HG03097 (cell line): ENCODE measurements at regions not wholly inside any gene's neighbourhood (a gene's known extent, or its start where the extent isn't known, plus 50 kb on each side); places are given as distances from the start of the nearest gene placed in this dataset.
"Not testable (repeated sequence)": the region's sequence is repeated elsewhere in the genome, so short reads cannot be mapped to it uniquely, and the experiment has no call there.

ENCODE experiments used
- ATAC-seq: cut with Tn5 transposase; IDR thresholded peaks from one replicate; pipeline ENCODE4 v1.9.1; 2021; ENCODE audit not compliant: unreplicated experiment, low FRiP score

DNA sequence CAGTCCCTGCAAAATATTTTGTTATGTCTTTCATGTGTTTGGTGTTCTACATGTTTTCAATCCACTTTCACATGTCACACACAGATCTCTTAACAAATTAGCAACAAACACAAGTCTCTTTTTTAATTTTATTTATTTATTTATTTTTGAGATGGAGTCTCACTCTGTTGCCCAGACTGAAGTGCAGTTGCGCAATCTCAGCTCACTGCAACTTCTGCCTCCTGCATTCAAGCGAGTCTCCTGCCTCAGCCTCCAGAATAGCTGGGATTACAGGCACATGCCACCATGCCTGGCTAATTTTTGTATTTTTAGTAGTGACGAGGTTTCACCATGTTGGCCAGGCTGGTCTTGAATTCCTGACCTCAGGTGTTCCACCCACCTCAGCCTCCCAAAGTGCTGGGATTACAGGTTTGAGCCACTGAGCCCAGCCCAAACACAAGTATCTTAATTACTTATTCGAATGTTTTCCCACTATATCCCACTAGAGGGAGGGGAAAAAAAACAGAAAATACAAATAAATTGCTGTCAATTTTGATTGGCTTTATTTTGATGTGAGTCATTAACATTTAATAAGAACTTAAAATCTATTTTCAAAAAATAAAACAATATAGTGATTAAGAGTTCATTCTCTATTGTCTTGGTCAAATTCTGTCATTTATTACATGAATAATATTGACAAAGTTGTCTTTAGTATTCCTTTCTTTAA is 1641.0 kb upstream of the CELF4 start:
- ATAC-seq = not testable (repeated sequence)

DNA sequence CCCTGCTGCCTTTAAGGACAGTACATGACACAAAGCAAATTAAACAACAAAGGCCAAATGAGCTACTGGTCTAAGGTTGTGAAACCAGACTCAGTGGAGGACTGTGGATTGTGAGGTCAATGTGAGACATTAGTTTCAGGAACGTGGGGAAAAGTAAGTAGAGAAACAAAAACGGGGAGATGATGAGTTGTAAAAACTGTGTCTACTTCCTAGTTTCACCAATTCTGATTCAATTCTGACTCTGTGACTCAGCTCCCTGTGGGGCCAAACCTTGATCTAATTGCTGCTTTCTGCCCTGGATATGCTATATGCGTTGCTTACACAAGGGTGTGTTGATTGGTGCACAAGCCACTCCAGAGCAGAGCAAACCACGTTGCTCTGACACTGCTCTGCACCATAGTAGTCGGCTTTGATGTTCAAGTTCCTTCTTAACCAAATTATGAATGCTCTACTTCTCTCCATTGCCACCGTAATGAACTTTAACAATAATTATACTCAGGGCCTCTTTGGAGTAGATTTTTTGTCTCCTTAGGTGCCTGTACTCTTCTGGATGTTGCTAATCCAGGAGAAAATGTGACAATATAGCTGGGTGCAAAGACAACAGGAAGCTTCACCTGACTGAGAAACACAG is 1640.1 kb upstream of the CELF4 start:
- ATAC-seq = no peak

DNA sequence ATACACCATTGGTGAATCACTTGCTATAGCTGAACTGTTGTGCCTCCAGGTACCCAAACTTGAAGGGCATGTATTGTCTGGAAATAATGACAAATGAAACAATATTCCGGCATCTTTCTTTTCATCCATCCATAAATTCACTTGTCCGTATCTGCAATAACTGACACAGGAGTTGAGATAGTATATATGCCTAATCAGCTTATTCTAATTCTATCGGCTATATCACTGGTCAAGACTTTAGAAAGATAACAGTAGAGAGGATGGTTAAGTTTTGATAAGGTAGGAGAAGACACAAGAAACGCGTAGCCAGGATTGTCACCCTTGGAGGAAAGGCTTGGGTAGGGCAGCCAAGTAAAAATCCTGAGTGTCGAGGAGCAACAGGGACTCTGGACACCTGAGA is 1634.6 kb upstream of the CELF4 start:
- ATAC-seq = no peak

DNA sequence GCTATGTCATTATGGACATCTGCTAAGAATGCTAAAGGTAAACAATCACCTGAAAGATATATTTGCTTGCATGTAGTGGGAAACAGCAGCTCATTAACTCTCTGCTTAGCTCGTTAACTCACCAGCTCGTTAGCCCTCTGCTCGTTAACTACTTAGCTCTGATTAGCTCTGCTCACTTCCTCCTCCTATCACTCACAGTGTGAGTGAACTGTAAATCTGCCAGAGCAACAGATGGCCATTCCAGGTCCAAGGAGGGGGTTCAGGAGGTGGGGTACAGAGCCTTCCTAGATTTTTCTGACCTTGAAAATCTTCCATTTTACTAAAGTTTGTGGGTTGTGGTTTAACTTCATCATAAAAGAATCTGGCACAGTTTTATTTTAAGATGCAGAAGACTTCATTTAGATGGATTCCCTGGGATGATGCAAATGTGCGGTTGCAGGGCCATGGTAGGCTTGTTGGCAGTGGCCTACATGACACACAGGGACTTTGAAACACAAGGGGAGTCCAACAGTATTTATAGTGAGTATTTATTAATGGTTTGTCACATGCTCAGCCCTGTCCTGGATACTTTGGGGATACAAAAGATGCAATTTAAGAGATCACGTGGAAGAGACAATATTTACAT is 1633.7 kb upstream of the CELF4 start:
- ATAC-seq = no peak

DNA sequence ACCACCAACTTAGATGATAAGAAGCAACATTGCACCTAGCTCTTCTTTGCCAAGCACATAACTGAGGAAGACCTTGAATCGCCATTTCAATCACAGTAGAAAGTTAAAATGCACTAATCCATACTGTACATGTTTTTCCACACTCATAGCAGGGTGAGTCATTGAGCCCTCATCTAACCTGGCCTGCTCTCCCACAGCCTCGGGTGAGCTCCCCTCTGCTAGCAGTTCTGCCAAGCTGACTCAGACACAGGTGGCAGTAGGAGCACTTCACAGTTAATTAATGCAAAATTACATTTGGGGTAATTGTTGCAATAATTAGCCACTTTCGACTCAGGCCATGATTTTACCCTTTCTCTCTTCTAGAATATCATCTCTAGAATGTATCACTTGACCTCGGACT is 1632.8 kb upstream of the CELF4 start:
- ATAC-seq = no peak

DNA sequence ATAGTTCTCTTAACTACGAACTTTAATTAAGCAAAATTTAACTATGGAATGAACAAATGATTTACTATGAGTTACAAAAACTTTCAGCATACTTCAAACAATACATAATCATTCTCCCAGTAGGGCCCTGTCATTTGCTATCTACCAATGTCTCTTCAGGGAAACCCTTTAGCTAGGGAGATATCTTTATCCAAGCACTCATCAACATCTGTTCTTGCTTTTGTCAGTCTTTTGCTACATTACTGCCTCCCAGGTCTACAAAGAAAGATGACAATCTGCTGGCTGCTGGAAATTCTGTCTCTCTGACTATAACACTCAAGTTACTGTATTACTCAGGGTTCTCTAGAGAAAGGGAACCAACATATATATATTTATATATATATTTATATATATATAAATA is 1626.3 kb upstream of the CELF4 start:
- ATAC-seq = no peak

DNA sequence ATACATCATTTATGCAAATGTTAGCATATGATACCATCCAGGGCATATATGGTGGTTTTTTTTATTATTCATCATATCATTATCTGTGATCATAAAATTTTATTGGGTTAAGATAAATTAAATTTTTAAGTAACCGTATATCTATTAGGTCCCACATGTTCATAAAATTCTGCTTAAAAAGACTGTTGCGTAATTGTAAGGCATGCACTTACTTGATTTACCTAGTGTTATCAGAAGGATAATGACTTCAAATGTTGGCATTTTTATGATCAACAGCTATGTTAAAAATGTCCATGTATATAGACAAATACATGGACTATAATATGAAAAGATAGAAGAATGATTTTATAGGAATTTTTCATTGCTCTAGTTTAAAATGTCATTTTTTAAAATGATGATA is 1625.5 kb upstream of the CELF4 start:
- ATAC-seq = no peak

DNA sequence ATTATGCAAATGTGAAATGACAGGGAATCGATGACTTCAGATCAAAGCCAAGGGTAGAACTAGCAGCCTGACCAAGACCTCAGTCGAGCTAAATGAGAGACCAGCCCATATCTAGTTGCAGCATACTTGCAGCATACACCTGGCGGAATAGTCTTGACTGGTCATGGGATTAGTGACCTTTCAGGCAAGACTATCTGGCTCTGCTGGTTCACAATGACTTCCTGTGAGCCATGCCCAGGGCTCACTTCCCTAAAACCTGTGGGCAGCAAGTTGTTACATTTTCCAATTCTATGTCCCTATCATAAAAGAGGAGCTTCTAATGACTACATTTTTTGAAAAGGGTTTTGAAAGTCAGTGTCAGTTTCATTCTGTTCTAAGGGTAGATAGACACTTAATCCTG is 1624.9 kb upstream of the CELF4 start:
- no peak for ATAC-seq

DNA sequence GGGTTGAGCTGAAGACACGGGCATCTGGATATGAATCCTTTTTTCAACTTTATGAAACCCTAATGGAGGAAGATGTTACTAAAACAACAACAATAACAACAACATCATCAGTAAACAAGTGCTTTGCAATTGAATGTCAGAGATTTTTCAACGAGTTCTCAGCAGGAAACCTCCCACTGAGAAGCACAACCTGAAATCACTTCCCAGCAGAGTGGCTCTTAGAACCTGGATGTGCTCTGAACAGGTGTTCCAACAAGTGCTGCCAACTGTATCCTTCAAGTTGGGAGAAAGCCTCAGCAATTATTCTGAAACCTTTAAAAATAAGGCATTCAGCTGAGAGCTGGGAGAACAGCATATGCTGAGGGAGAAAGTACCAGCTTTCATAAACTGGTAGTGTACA is 1622.7 kb upstream of the CELF4 start:
- ATAC-seq = no peak

DNA sequence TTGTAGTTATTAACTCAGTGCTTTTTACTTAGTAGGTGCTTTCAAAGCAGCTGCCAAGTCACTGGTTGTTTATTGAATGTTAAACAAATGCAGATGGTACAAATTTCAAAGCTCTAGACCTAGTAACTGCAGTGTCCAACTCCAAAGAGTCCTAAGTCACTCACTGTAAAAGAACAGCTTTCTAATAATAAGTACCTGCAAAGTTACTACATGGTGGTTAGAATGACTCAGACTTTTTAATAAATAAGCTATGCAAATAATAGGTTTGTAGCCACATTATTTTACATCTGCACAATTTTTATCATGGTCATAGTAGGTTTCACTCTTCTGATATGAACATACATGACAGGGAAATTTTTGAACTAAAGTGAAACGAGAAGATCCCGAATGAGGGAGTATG is 1620.4 kb upstream of the CELF4 start:
- no peak for ATAC-seq

DNA sequence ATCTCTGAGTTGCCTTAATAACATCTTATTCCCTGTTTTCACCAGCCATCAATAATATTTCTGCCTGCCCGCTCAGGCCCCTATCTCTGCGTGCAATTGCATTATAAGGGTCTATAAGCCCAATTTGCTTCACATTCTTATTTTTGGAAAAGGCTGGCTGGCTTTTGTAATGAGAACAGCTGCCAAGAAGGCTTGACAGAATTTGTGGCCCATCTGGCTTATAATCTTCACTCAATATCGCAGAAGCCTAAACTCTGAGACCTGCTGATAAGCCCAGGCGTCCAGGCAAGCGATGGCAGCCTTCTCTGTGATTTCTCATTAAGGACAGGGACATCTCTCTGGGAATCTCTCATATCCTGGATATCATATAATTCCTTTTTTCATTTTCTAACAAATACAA is 1618.6 kb upstream of the CELF4 start:
- ATAC-seq = no peak

DNA sequence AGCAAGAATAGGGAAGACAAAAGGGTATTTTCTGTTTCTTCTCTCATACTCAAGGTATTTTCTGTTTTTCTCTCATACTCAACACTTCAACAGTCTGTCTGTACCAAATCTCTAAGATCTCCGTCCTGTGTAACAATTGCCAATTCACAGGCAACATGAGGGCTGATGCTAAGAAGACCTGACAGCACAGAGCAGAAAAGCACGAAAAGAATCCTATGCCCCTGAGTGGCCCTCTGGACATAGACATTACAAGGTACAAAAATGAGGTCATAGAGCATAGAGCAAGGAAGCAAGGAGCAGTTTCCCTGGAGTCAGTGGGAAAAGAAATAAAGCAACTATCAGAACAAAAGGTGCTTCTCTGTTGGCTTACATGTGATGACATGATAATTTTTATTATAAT is 1612.6 kb upstream of the CELF4 start:
- no peak for ATAC-seq

DNA sequence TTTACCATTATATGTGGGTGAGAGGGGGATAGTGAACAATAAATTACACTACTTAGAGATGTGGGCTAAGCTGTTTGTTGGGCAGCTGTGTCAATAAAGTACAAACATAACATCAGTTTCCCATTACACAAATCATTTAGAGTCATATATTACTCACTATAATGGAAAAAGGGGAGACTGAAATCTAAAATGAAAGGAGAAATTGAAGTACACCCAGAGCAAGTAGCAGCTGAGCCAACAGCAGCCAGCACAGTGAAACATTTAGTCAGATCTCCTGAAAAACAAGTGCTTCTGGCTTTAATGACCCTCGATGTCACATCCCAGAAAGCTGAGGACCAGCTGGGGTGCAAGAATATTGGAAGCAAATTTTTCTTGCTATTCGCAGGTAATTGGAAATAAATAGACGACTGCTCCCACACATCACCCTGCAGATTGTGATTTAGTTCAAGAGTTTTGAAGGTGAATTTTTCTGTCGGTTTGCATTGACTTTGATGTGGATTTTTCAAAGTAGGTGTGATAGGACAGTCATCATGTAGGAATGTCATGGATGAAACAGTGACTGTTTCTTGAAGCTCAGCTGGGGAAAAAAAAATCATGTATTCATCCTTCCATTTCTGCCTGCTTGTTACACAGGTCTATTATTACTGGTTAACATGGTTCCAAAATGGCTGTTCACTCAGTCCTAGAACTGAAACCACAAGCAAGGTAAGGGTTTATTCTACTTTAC is 1607.3 kb upstream of the CELF4 start:
- no peak for ATAC-seq

DNA sequence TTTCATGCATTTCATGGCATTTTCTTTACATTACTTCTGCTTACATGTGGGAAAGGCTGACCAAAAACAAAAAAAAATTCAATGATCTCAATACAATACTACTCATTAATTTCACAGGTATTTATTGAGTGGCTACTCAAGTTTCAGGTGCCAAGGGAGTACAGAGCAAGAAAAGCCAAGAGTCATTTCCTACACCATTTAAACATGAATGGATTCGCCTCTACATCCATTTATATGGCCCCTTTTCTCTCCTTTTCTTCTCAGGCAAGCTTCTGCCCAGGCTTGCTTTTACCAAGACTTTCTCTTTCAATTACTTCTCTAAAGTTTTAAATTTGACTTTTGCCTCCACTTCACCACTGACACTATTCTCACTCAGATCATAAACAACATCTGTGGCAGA is 1603.1 kb upstream of the CELF4 start:
- no peak for ATAC-seq

DNA sequence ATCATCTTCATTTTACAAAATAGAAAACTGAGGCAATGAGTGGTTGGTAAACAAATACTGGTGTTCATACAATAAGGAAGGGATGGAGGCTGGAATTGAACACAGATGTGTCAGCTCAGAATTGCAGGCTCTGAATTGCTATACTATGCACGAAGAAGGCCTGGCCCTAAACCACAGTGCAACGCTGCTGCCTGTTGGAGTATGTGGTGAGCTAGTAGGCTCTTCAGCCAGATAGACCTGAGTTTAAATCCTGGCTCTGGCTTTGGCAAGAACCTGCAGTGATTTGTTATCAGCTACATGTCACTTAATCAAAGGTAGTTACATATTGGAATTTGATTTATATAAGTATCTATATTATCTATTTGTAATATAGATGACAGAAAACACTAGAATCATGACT is 1602.4 kb upstream of the CELF4 start:
- ATAC-seq = no peak

DNA sequence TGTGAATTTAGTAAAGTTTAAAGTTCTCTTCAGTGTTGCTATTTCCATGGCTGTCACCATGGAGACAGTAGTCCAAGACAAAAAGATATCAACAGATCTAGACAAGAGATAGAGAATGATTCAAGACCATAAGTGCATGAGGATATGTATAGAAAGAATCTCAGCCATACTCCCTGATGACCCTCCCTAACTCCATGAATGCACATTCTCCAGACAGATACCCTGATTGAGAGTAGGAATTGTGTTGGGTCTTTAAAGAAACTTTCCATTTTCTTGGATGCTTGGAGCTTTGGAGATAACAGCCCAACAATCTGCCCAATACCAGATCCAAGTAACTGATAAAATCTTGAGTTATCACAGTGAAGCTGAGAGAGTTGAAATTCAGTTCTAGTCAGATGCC is 1601.2 kb upstream of the CELF4 start:
- no peak for ATAC-seq

DNA sequence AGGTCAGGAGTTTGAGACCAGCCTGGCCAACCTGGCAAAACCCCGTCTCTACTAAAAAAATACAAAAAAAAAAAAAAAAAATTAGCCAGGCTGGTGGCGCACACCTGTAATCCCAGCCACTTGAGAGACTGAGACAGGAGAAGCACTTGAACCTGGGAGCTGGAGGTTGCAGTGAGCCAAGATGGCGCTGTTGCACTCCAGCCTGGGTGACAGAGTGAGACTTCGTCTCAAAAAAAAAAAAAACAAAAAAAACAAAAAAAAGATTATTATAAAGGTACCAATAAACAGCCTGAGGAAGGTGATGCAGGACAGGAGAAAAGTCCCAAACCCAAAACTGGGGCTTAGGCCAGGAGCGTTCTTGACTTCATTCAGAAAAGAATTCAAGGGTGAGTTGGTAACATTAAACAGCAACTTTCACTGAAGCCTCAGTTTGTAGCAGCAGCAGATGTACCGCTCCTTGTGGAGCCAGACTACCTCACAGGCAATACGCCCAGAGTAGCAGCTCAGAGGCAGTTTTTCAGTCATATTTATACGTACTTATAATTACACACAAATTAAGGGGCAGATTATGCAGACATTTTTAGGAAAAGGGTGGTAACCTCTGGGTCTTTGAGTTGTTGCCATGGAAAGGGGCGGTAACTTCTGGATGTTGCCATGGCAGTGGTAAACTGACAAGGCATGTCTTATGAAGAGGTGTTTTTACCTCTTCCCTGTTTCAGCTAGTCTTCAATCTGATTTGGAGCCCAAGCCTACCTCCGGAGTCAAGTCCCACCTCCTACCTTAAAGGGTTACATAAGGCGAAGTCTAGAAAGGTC is 1596.6 kb upstream of the CELF4 start:
- ATAC-seq = no peak

DNA sequence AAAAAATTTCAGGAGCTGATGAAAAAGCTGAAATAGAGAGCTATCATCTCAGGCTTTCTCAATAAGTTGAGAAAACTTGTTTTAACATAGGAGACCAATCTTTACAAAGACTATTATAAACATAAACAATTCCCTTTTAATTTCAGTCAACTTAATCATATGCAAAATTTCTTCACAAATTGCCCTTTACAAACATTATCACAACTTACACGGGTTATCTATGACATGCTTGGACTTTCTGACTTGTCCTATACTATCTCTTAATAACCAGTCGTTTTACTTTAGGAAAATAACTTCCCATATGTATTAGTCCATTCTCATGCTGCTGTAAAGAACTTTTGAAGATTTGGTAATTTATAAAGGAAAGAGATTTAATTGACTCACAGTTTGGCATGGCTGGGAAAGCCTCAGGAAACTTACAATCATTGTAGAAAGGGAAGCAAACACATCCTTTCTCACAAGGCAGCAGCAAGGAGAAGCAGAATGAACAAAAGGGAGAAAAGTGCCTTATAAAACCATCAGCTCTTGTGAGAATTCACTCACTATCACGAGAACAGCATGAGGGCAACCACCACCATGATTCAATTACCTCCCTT is 1583.7 kb upstream of the CELF4 start:
- no peak for ATAC-seq

DNA sequence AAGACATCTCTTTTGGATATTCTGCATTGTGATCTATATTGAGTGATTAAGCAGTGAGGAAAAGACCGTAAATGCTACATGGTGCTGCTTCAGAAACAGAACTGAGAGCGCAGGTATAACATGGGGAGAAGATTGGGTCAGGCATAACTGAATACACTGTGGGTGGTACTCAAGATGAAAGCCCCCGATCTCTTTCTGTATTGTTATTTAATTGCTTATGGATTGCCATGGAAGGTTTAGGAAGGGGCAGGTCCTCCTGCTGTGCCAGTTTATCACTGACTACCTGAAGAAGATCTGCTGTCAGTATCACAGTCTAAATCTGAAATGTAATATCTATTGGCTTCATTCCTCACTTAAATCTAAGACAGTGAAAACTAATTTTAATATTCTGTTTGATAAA is 1568.7 kb upstream of the CELF4 start:
- no peak for ATAC-seq

DNA sequence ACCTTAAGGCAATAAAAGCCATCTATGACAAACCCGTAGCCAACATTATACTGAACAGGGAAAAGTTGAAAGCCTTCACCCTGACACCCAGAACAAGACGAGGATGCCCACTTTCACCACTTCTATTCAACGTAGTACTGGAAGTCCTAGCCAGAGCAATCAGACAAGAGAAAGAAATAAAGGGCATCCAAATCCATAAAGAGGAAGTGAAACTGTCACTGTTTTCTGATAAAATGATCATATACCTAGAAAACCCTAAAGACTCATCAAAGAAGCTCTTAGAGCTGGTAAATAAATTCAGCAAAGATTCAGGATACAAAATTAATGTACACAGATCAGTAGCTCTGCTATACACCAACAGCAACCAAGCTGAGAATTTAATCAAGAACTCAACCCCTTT is 1561.9 kb upstream of the CELF4 start:
- not testable (repeated sequence) for ATAC-seq
